CD4-positive, alpha-beta memory T cell (primary cell): ENCODE measurements at regions not wholly inside any gene's neighbourhood (a gene's known extent, or its start where the extent isn't known, plus 50 kb on each side); places are given as distances from the start of the nearest gene placed in this dataset.
A peak's percentile ranks its signal among the peaks of the same experiment; 100 is the strongest.

Experiments
- CTCF ChIA-PET: fragments of 350-600 bp; sonication (Branson Sonifier 250); formaldehyde crosslinking; loops from one replicate; lab custom pipeline; 2021; ENCODE audit warnings: inconsistent platforms; ENCODE audit not compliant: partially characterized antibody; lab: Charles Lee
- POLR2A ChIA-PET: fragments of 350-600 bp; sonication (Branson Sonifier 250); formaldehyde crosslinking; loops from one replicate; lab custom pipeline; 2021; ENCODE audit not compliant: partially characterized antibody; lab: Charles Lee
- DNase-seq, 5 donors: peaks; one replicate each; pipeline versions ENCODE4 v3.0.0 to v3.0.0-alpha.2; 2020 to 2022; ENCODE audit warnings: mixed read lengths in 1 of 5
- H3K27ac ChIP-seq: one replicate; pipeline ENCODE4 v1.7.0; 2013; ENCODE audit warnings: low read depth, low read length
- H3K27me3 ChIP-seq: 2 replicates; pipeline ENCODE4 v1.7.0; 2013; ENCODE audit warnings: mild to moderate bottlenecking, low read length, moderate library complexity; ENCODE audit not compliant: insufficient read depth
- H3K36me3 ChIP-seq: 2 replicates; pipeline ENCODE4 v1.7.0; 2013; ENCODE audit warnings: mild to moderate bottlenecking, low read length, moderate library complexity; ENCODE audit not compliant: insufficient read depth
- H3K4me1 ChIP-seq: 2 replicates; pipeline ENCODE4 v1.7.0; 2013; ENCODE audit warnings: mild to moderate bottlenecking, low read length, moderate library complexity; ENCODE audit not compliant: insufficient read depth
- H3K4me3 ChIP-seq, 2 donors: one replicate each; pipeline ENCODE4 v1.7.0; 2013; ENCODE audit warnings: low read length in 2 of 2, mild to moderate bottlenecking in 1 of 2
- H3K9me3 ChIP-seq, 2 donors: one replicate each; pipeline ENCODE4 v1.7.0; 2013; ENCODE audit warnings: low read length in 2 of 2, control low read depth in 1 of 2; ENCODE audit not compliant: control insufficient read depth in 1 of 2
- H3K27ac Mint-ChIP-seq, 7 donors: one replicate each; pipeline ENCODE4 v1.8.0; 2020 to 2021; ENCODE audit warnings: mixed read lengths in 7 of 7, mild to moderate bottlenecking in 6 of 7, inconsistent platforms in 3 of 7, moderate library complexity in 3 of 7
- H3K27me3 Mint-ChIP-seq, 2 donors: one replicate each; pipeline ENCODE4 v1.8.0; 2020 to 2021; ENCODE audit warnings: mixed read lengths in 2 of 2
- H3K36me3 Mint-ChIP-seq, 2 donors: one replicate each; pipeline ENCODE4 v1.8.0; 2020 to 2021; ENCODE audit warnings: mixed read lengths in 2 of 2, inconsistent platforms in 1 of 2, mild to moderate bottlenecking in 1 of 2
- H3K4me1 Mint-ChIP-seq, 4 donors: one replicate each; pipeline ENCODE4 v1.8.0; 2020 to 2021; ENCODE audit warnings: mixed read lengths in 4 of 4, mild to moderate bottlenecking in 1 of 4
- H3K4me3 Mint-ChIP-seq, 8 donors: one replicate each; pipeline ENCODE4 v1.8.0; 2020 to 2021; ENCODE audit warnings: mixed read lengths in 8 of 8, mild to moderate bottlenecking in 7 of 8, moderate library complexity in 6 of 8, inconsistent platforms in 3 of 8
- H3K9me3 Mint-ChIP-seq, 8 donors: one replicate each; pipeline ENCODE4 v1.8.0; 2020 to 2021; ENCODE audit warnings: mixed read lengths in 8 of 8, mild to moderate bottlenecking in 5 of 8, inconsistent platforms in 3 of 8, moderate library complexity in 1 of 8
- intact Hi-C: fragments of 100-400 bp; cut with micrococcal nuclease; formaldehyde crosslinking; loops from one replicate; pipeline ENCODE4 v1.15.1; 2023

DNA sequence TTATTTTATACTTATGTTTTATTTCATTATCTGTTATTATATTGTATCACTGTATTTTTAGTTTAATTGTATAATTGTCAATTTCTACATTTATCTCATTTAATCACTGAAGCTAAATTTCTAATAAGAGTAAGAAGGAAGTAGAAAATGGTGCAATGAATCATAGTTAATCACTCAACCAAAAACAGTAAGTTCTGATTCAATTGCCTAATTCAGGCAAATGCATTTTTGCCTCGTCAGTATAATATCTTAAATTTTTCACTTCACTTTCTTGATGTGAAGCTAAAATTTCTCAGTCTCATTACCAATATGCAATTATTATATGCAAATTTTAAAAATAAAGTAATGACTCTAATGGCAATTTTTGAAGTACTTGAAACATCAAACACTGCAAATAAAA, 340.5 kb upstream of the USP15 start:
- DNase-seq: no peak
- Histone ChIP-seq H3K27me3 (no peaks in the 10 kb centered on the region), H3K36me3 (no peaks in the 10 kb centered on the region), H3K27ac (no peak overlapping the region), H3K9me3 (no peaks in the 10 kb centered on the region), H3K4me1 (no peaks in the 10 kb centered on the region), H3K4me3 (no peak overlapping the region)
- Mint-ChIP-seq H3K4me1 (no peaks in the 10 kb centered on the region), H3K9me3 (peaks cover 3 to 30% (median 15%) of the 10 kb centered on the region in 8 donors), H3K27me3 (no peaks in the 10 kb centered on the region), H3K27ac (no peak overlapping the region), H3K36me3 (no peaks in the 10 kb centered on the region), H3K4me3 (no peak overlapping the region)
- ChIA-PET CTCF (no interaction called here), POLR2A (no interaction called here)
- intact Hi-C loops: no loop called here

DNA sequence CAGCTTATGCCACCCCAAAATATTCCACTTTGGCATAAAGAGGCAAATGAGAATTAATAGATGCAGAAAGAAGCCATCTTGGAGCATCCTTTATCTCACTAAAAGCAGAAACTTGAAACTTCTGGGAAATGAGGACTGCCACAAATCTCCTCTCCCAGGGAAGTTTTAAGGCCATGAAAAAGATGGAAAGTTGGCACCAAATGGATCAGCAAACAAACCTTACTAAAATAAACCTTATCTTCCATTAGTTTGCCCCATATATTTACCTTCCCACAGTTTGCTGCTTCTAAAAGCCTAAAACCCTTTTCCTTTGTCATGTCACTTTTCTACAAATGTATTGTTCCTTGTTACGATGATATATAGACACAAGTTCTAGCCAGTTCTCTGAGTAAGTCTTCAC, 340.0 kb upstream of the USP15 start:
- H3K27me3 ChIP-seq: no peaks in the 10 kb centered on the region
- peaks cover 3 to 34% (median 19%) of the 10 kb centered on the region in 8 donors for H3K9me3 Mint-ChIP-seq
- no peaks in the 10 kb centered on the region for H3K27me3 Mint-ChIP-seq
- H3K4me1 Mint-ChIP-seq: no peaks in the 10 kb centered on the region
- intact Hi-C loops: no loop called here
- DNase-seq: no peak
- H3K4me3 ChIP-seq: no peak overlapping the region
- H3K4me1 ChIP-seq: no peaks in the 10 kb centered on the region
- POLR2A ChIA-PET: no interaction called here
- no peaks in the 10 kb centered on the region for H3K36me3 ChIP-seq
- H3K36me3 Mint-ChIP-seq: no peaks in the 10 kb centered on the region
- CTCF ChIA-PET: no interaction called here
- no peak overlapping the region for H3K27ac Mint-ChIP-seq
- no peak overlapping the region for H3K4me3 Mint-ChIP-seq
- H3K27ac ChIP-seq: no peak overlapping the region
- no peaks in the 10 kb centered on the region for H3K9me3 ChIP-seq

DNA sequence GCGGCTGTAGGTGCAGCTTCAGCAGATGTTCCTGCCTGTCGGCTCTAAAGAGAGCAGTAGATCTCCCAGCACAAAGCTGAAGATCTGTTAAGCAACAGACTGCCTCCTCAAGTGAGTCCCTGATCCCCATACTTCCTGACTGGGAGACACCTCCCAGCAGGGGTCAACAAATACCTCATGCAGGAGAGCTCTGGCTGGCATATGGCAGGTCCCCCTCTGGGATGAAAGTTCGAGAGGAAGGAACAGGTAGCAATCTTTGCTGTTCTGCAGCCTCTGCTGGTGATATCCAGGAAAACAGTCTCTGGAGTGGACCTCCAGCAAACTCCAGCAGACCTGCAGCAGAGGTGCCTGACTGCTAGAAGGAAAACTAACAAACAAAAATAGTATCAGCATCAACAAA, 337.1 kb upstream of the USP15 start:
- Histone ChIP-seq H3K4me3 (no peak overlapping the region), H3K27me3 (no peaks in the 10 kb centered on the region), H3K36me3 (no peaks in the 10 kb centered on the region), H3K4me1 (no peaks in the 10 kb centered on the region), H3K9me3 (no peaks in the 10 kb centered on the region), H3K27ac (no peak overlapping the region)
- intact Hi-C loops: no loop called here
- Mint-ChIP-seq H3K36me3 (peaks cover 0 to under 1% of the 10 kb centered on the region in 2 donors), H3K4me1 (no peaks in the 10 kb centered on the region), H3K27me3 (no peaks in the 10 kb centered on the region), H3K4me3 (no peak overlapping the region), H3K9me3 (peaks cover 3 to 59% (median 37%) of the 10 kb centered on the region in 8 donors), H3K27ac (no peak overlapping the region)
- DNase-seq: no peak
- CTCF ChIA-PET: no interaction called here
- POLR2A ChIA-PET: no interaction called here

DNA sequence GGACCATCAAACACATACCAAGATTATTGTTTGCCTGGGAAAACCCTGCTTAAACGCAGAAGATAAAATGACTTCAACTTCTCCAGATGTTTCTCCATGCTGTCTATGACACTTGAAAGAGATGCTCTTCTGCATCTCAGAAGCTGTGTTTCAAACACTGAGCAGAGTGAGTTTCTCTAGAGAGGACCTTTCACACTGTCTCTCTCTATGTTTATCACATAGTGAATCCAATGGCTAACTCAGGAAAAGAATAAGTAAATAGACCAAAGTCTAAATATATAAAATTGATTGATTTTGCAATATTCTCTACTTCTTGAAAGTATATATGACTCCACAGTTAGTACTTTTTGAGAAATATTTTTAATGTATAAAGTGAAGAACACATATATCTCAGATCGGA, 325.6 kb upstream of the USP15 start:
- H3K27ac ChIP-seq: no peak overlapping the region
- no peaks in the 10 kb centered on the region for H3K9me3 ChIP-seq
- CTCF ChIA-PET: no interaction called here
- Mint-ChIP-seq H3K4me3 (no peak overlapping the region), H3K36me3 (no peaks in the 10 kb centered on the region), H3K27me3 (no peaks in the 10 kb centered on the region), H3K4me1 (no peaks in the 10 kb centered on the region), H3K9me3 (peaks cover 0 to 24% (median 4%) of the 10 kb centered on the region in 8 donors), H3K27ac (no peak overlapping the region)
- intact Hi-C loops: no loop called here
- H3K4me3 ChIP-seq: no peak overlapping the region
- H3K36me3 ChIP-seq: no peaks in the 10 kb centered on the region
- DNase-seq: no peak
- POLR2A ChIA-PET: no interaction called here
- H3K27me3 ChIP-seq: no peaks in the 10 kb centered on the region
- H3K4me1 ChIP-seq: no peaks in the 10 kb centered on the region

DNA sequence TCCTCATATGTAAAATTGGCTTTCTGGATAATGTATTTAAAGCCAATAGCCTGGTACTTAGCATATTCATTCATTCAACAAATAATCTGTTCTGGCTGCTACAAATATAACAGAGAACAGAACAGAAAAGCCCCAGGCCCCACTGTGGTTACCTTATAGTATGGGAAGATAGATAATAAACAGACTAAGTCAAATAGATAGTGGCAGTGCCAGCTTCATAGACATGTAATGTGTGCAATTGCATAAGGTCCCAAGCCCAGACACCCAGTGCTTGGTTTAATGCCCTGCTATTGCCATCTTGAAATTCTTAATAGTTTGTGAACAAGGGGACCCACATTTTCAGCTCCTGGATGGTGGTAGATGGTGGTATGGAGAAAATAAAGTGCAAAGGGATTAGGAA, 320.2 kb upstream of the USP15 start:
- Mint-ChIP-seq H3K4me1 (no peaks in the 10 kb centered on the region), H3K4me3 (no peak overlapping the region)
- intact Hi-C loops: no loop called here

DNA sequence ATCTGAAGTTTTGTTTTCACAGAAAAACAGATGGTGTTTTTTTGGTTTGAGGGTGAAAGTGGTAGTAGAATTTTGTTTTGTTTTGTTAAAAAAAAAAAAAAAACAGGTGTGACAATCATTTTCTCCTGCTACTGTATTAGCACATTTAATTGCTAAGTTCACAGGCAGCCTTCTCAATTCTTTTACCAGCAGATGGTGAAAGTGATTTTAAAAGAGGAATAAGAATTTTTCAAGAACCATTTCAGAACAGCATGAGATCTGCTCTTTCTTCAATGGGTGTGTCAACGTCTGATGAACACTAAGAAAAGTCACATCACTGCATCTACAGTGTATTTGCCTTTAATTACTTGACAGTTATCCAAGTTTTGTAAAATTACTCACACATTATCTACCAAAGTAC, 303.7 kb upstream of the USP15 start:
- POLR2A ChIA-PET: no interaction called here
- H3K27me3 Mint-ChIP-seq: no peaks in the 10 kb centered on the region
- Histone ChIP-seq H3K27me3 (no peaks in the 10 kb centered on the region), H3K4me1 (no peaks in the 10 kb centered on the region), H3K36me3 (no peaks in the 10 kb centered on the region), H3K9me3 (peaks cover 0 to 2% of the 10 kb centered on the region in 2 donors), H3K4me3 (no peak overlapping the region), H3K27ac (no peak overlapping the region)
- CTCF ChIA-PET: no interaction called here
- DNase-seq: no peak
- H3K36me3 Mint-ChIP-seq: no peaks in the 10 kb centered on the region
- intact Hi-C loops: no loop called here
- H3K4me3 Mint-ChIP-seq: no peak overlapping the region
- no peaks in the 10 kb centered on the region for H3K4me1 Mint-ChIP-seq
- peaks cover 0 to 4% (median under 1%) of the 10 kb centered on the region in 8 donors for H3K9me3 Mint-ChIP-seq
- H3K27ac Mint-ChIP-seq: no peak overlapping the region

More for the DNA sequence above, 320.2 kb upstream of the USP15 start:
- Histone ChIP-seq H3K4me1 (no peaks in the 10 kb centered on the region), H3K27me3 (no peaks in the 10 kb centered on the region), H3K9me3 (no peaks in the 10 kb centered on the region), H3K36me3 (no peaks in the 10 kb centered on the region), H3K4me3 (no peak overlapping the region), H3K27ac (no peak overlapping the region)
- H3K9me3 Mint-ChIP-seq: peaks cover 0 to 26% (median 9%) of the 10 kb centered on the region in 8 donors
- no peaks in the 10 kb centered on the region for H3K27me3 Mint-ChIP-seq
- ChIA-PET CTCF (no interaction called here), POLR2A (no interaction called here)
- H3K36me3 Mint-ChIP-seq: no peaks in the 10 kb centered on the region
- peak overlapping the region in 1 of 7 donors; percentile 2 for H3K27ac Mint-ChIP-seq
- DNase-seq: no peak

DNA sequence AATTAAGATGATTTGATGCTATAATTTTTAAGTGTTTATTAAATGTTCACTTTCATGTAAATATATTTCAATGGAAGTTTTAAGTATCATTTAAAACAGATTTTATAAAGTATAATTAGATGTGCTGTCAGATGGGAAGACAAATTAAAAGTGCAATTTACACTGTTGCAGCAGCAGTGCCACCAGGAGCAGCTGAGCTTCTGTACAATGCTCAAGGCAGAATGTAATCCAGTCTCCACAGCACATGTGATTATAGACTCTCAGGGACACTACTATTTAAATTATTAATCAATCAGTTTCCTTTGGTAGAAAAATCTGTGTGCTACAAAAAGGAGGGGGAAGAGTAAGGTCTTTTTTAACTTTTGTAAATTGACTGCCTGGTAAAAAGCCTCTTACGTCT, 285.7 kb upstream of the USP15 start:
- POLR2A ChIA-PET: interaction anchor here (0.6 kb wide), 1 partner anchor 28 kb away, joined by 3 read pairs; no protein-coding TSS in a partner anchor
- Histone ChIP-seq H3K4me3 (no peak overlapping the region), H3K4me1 (no peaks in the 10 kb centered on the region), H3K36me3 (no peaks in the 10 kb centered on the region), H3K27ac (no peak overlapping the region), H3K9me3 (no peaks in the 10 kb centered on the region), H3K27me3 (no peaks in the 10 kb centered on the region)
- Mint-ChIP-seq H3K36me3 (no peaks in the 10 kb centered on the region), H3K27ac (no peak overlapping the region), H3K4me1 (no peaks in the 10 kb centered on the region), H3K4me3 (no peak overlapping the region), H3K9me3 (peaks cover 1 to 12% (median 5%) of the 10 kb centered on the region in 8 donors), H3K27me3 (peaks cover 0 to 2% of the 10 kb centered on the region in 2 donors)
- no peak for DNase-seq
- intact Hi-C loops: no loop called here
- CTCF ChIA-PET: no interaction called here

DNA sequence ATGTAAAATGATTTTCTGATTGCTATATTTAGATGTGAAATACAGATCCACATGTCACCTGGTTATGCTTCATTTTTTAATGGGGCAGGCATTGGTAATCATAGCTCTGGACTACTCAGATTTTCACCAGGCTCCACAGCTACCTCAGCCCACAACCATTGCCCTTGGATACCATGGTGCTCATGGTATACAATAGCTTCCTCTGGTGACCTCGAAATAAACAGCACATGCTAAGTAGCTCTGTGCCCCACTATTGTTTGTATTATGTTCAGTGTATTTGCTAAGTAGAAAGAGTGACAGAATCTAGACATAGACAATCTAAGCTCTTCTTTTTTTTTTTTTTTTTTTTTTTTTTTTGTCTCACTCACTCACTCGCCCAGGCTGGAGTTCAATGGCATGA, 274.4 kb upstream of the USP15 start:
- H3K36me3 ChIP-seq: no peaks in the 10 kb centered on the region
- H3K4me3 ChIP-seq: no peak overlapping the region
- H3K4me1 ChIP-seq: no peaks in the 10 kb centered on the region
- Mint-ChIP-seq H3K9me3 (peaks cover 0 to 5% (median 3%) of the 10 kb centered on the region in 8 donors), H3K4me1 (no peaks in the 10 kb centered on the region), H3K4me3 (no peak overlapping the region), H3K27me3 (no peaks in the 10 kb centered on the region), H3K27ac (no peak overlapping the region), H3K36me3 (no peaks in the 10 kb centered on the region)
- intact Hi-C loops: no loop called here
- H3K27ac ChIP-seq: no peak overlapping the region
- H3K27me3 ChIP-seq: no peaks in the 10 kb centered on the region
- no peak for DNase-seq
- H3K9me3 ChIP-seq: no peaks in the 10 kb centered on the region
- ChIA-PET POLR2A (no interaction called here), CTCF (interaction anchor here (0.6 kb wide), 1 partner anchor 206 kb away, joined by 3 read pairs; no protein-coding TSS in a partner anchor)
